H1 (cell line): ENCODE measurements at regions not wholly inside any gene's neighbourhood (a gene's known extent, or its start where the extent isn't known, plus 50 kb on each side); places are given as distances from the start of the nearest gene placed in this dataset.

Experiments used
- POLR2A ChIP-seq, 2 experiments: IDR thresholded peaks; 1 replicate in 1 of 2; 2 replicates in 1 of 2; pipeline ENCODE4 v1.6.1; 2011; ENCODE audit warnings: low read depth in 2 of 2, low read length in 2 of 2, mild to moderate bottlenecking in 2 of 2; ENCODE audit errors: control extremely low read depth in 1 of 2
- YY1 ChIP-seq: IDR thresholded peaks from 2 replicates; pipeline ENCODE4 v1.6.1; 2011; ENCODE audit warnings: low read depth, mild to moderate bottlenecking, low read length

DNA sequence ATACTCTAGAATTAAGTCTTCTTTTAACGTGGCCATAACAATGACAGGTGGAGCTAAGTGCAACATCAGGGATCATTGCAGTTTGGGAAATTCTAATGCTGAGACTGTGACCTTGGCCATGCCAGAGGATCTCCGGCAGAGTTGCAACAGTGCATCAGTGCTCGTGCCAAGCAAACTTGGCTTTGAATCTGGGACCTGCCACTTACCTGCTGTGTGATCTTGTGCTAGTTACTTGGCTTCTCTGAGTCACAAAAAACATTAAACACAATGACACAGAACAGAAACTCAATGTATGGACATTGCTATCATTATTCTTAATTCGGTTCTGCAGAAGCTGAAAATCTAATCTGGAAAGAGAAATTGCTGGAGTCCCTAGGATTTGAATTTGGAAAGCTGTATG lies 435.5 kb upstream of the CCL2 start (continued):
- no peak for TF ChIP-seq YY1
- no peak for TF ChIP-seq POLR2A (IDR thresholded peaks at IDR 0.05; ENCODE audit: control extremely low read depth in 1 of 2, low read depth in 2 of 2, low read length in 2 of 2)
